ENCODE measurements at regions not wholly inside any gene's neighbourhood (a gene's known extent, or its start where the extent isn't known, plus 50 kb on each side); places are given as distances from the start of the nearest gene placed in this dataset.

DNA sequence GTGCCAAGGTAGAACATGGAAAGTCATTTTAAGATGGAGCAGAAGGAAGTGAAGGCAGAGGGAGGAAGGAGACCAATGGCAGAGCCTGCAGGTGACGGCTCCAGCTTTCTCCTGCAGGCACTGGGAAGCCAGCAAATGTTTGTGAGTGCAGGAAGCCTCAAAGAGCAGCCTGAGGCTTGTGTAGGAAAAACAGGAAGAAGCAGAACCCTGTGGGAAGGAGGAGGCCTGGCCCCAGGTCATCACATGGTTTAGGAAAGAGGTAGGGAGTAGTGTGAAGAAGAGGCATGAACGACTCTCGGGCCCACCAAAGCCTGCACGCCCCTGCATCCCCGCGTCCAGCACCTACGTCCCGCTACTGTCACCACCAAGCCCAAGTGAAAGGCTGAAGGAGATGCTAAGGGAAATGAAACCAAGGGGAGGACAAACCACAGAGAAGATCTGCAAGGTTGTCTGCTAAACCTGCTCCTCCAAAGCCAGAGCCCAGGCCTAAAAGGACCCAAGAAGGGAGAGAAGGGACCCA, 151.5 kb downstream of the CHST1 start:
- CTCF ChIA-PET: no interaction called here

GRCh38 chr11:45512471-45513148, 152.8 kb downstream of the CHST1 start:
- ChIA-PET CTCF (no interaction called here), POLR2A (no interaction called here)
- no peak for TF ChIP-seq FOXM1 (IDR thresholded peaks at IDR 0.05; ENCODE audit: borderline replicate concordance)
- no peak for TF ChIP-seq CTBP1 (IDR thresholded peaks at IDR 0.05; ENCODE audit: borderline replicate concordance)
- TF ChIP-seq TARDBP (IDR thresholded peaks at IDR 0.05): no peak
- TF ChIP-seq SP1 (IDR thresholded peaks at IDR 0.05): no peak
- TF ChIP-seq ZNF384 (IDR thresholded peaks at IDR 0.05): no peak
- TF ChIP-seq ELF4 (IDR thresholded peaks at IDR 0.05): no peak
- TF ChIP-seq NFRKB (IDR thresholded peaks at IDR 0.05): no peak
- TF ChIP-seq FOXK2 (IDR thresholded peaks at IDR 0.05): no peak
- TF ChIP-seq ARNT (IDR thresholded peaks at IDR 0.05): no peak
- no peak for TF ChIP-seq SUZ12 (IDR thresholded peaks at IDR 0.05)
- TF ChIP-seq FOXA1 (IDR thresholded peaks at IDR 0.05): no peak
- no peak for TF ChIP-seq BHLHE40 (IDR thresholded peaks at IDR 0.05; ENCODE audit: borderline replicate concordance)
- TF ChIP-seq PKNOX1 (IDR thresholded peaks at IDR 0.05): no peak
- no peak for TF ChIP-seq HDGF (IDR thresholded peaks at IDR 0.05; ENCODE audit: borderline replicate concordance)
- TF ChIP-seq LEF1 (IDR thresholded peaks at IDR 0.05; ENCODE audit: borderline replicate concordance): no peak
- no peak for DNase-seq (ENCODE audit: extremely low spot score)

More for the DNA sequence above, 151.5 kb downstream of the CHST1 start:
- POLR2A ChIA-PET: no interaction called here
- TF ChIP-seq SP1 (IDR thresholded peaks at IDR 0.05) (no peak), TARDBP (IDR thresholded peaks at IDR 0.05) (no peak), FOXK2 (IDR thresholded peaks at IDR 0.05) (no peak), FOXM1 (IDR thresholded peaks at IDR 0.05; ENCODE audit: borderline replicate concordance) (no peak), LEF1 (IDR thresholded peaks at IDR 0.05; ENCODE audit: borderline replicate concordance) (no peak), ELF4 (IDR thresholded peaks at IDR 0.05) (no peak), ARNT (IDR thresholded peaks at IDR 0.05) (no peak), FOXA1 (IDR thresholded peaks at IDR 0.05) (no peak), PKNOX1 (IDR thresholded peaks at IDR 0.05) (no peak), CTBP1 (IDR thresholded peaks at IDR 0.05; ENCODE audit: borderline replicate concordance) (no peak), SUZ12 (IDR thresholded peaks at IDR 0.05) (no peak), NFRKB (IDR thresholded peaks at IDR 0.05) (no peak), BHLHE40 (IDR thresholded peaks at IDR 0.05; ENCODE audit: borderline replicate concordance) (no peak), L3MBTL2 (conservative IDR thresholded peaks at IDR 0.05) (no peak)
- no peak for DNase-seq (ENCODE audit: extremely low spot score)

DNA sequence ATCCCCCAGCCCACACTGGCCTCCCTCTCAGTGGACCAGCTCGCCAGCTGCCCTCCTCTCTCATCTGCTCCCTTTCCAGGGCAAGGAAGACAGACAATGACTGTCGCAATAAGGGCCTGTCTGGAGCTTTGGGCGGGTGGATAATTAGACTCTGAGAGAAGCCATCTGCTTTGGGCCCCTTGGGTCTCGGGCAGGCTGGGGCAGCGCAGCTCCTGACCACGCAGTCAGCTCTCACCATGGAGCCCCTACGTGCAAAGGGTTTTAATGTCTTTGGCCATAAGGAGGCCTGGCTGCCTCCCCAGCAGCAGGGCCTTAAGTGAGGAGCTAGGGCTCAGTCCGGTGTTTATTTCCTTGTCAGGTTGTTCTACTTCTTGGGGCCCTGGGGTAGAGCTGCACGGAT, 153.9 kb downstream of the CHST1 start:
- DNase-seq (ENCODE audit: extremely low spot score): no peak
- ChIA-PET POLR2A (no interaction called here), CTCF (interaction anchor here (0.6 kb wide), 1 partner anchor 1084 kb away, joined by 3 read pairs; no protein-coding TSS in a partner anchor)
- no peak for TF ChIP-seq TARDBP (IDR thresholded peaks at IDR 0.05)

- ChIA-PET CTCF (interaction anchor here (1.0 kb wide), 1 partner anchor 147 kb away, joined by 3 read pairs; no protein-coding TSS in a partner anchor), POLR2A (no interaction called here)
- no peak for DNase-seq (ENCODE audit: extremely low spot score)
- no peak for TF ChIP-seq HDGF (IDR thresholded peaks at IDR 0.05; ENCODE audit: borderline replicate concordance)
- TF ChIP-seq ARNT (IDR thresholded peaks at IDR 0.05): no peak
- TF ChIP-seq FOXK2 (IDR thresholded peaks at IDR 0.05): no peak
- no peak for TF ChIP-seq ZNF384 (IDR thresholded peaks at IDR 0.05)
- no peak for TF ChIP-seq L3MBTL2 (conservative IDR thresholded peaks at IDR 0.05)
- no peak for TF ChIP-seq BHLHE40 (IDR thresholded peaks at IDR 0.05; ENCODE audit: borderline replicate concordance)
- TF ChIP-seq CTBP1 (IDR thresholded peaks at IDR 0.05; ENCODE audit: borderline replicate concordance): no peak
- TF ChIP-seq LEF1 (IDR thresholded peaks at IDR 0.05; ENCODE audit: borderline replicate concordance): no peak
- TF ChIP-seq PKNOX1 (IDR thresholded peaks at IDR 0.05): no peak
- no peak for TF ChIP-seq SUZ12 (IDR thresholded peaks at IDR 0.05)
- no peak for TF ChIP-seq SP1 (IDR thresholded peaks at IDR 0.05)
- TF ChIP-seq TARDBP (IDR thresholded peaks at IDR 0.05): no peak
- TF ChIP-seq NFRKB (IDR thresholded peaks at IDR 0.05): no peak
- no peak for TF ChIP-seq ELF4 (IDR thresholded peaks at IDR 0.05)
- TF ChIP-seq FOXM1 (IDR thresholded peaks at IDR 0.05; ENCODE audit: borderline replicate concordance): no peak
- TF ChIP-seq FOXA1 (IDR thresholded peaks at IDR 0.05): no peak
Observed at GRCh38 chr11:45507916-45508315, 157.5 kb downstream of the CHST1 start.

- TF ChIP-seq ELF4 (IDR thresholded peaks at IDR 0.05) (no peak), NFRKB (IDR thresholded peaks at IDR 0.05) (no peak), SP1 (IDR thresholded peaks at IDR 0.05) (no peak), FOXA1 (IDR thresholded peaks at IDR 0.05) (no peak), LEF1 (IDR thresholded peaks at IDR 0.05; ENCODE audit: borderline replicate concordance) (no peak), FOXK2 (IDR thresholded peaks at IDR 0.05) (no peak), CTBP1 (IDR thresholded peaks at IDR 0.05; ENCODE audit: borderline replicate concordance) (no peak), L3MBTL2 (conservative IDR thresholded peaks at IDR 0.05) (no peak), ARNT (IDR thresholded peaks at IDR 0.05) (no peak), PKNOX1 (IDR thresholded peaks at IDR 0.05) (no peak), SUZ12 (IDR thresholded peaks at IDR 0.05) (no peak), HDGF (IDR thresholded peaks at IDR 0.05; ENCODE audit: borderline replicate concordance) (no peak), BHLHE40 (IDR thresholded peaks at IDR 0.05; ENCODE audit: borderline replicate concordance) (no peak), TARDBP (IDR thresholded peaks at IDR 0.05) (no peak), ZNF384 (IDR thresholded peaks at IDR 0.05) (no peak), FOXM1 (IDR thresholded peaks at IDR 0.05; ENCODE audit: borderline replicate concordance) (no peak)
- POLR2A ChIA-PET: no interaction called here
Observed at GRCh38 chr11:45503311-45503710, 162.1 kb downstream of the CHST1 start.

More at GRCh38 chr11:45503311-45503710, 162.1 kb downstream of the CHST1 start:
- no peak for DNase-seq (ENCODE audit: extremely low spot score)
- CTCF ChIA-PET: no interaction called here
